Spleen (tissue), 11 donors: ENCODE measurements at regions not wholly inside any gene's neighbourhood (a gene's known extent, or its start where the extent isn't known, plus 50 kb on each side); places are given as distances from the start of the nearest gene placed in this dataset.
"Not testable (repeated sequence)": the region's sequence is repeated elsewhere in the genome, so short reads cannot be mapped to it uniquely, and the experiment has no call there.

ENCODE experiments used
- DNase-seq: peaks from one replicate; pipeline ENCODE4 v3.0.0-alpha.2; 2020
- H3K27ac ChIP-seq, 8 donors: fragments of 200-600 bp; sonication (generic) in 7 of 8; 1 replicate in 4 of 8; 2 replicates in 4 of 8; pipeline versions ENCODE4 v1.5.0 to v1.8.0; 2016 to 2021; ENCODE audit warnings: inconsistent platforms in 4 of 8, mild to moderate bottlenecking in 4 of 8, moderate library complexity in 1 of 8
- H3K27me3 ChIP-seq, 7 donors: fragments of 200-600 bp; sonication (generic) in 6 of 7; replicated peaks in 1 of 7; 1 replicate in 4 of 7; 2 replicates in 3 of 7; pipeline versions ENCODE4 v1.5.0 to v1.8.0; 2016 to 2021; ENCODE audit warnings: inconsistent platforms in 3 of 7, mild to moderate bottlenecking in 1 of 7
- H3K36me3 ChIP-seq, 6 donors: fragments of 200-600 bp; sonication (generic) in 5 of 6; 1 replicate in 4 of 6; 2 replicates in 2 of 6; pipeline versions ENCODE4 v1.5.0 to v1.8.0; 2016 to 2021; ENCODE audit warnings: inconsistent platforms in 2 of 6
- H3K4me1 ChIP-seq, 6 donors: fragments of 200-600 bp; sonication (generic) in 5 of 6; 1 replicate in 3 of 6; 2 replicates in 3 of 6; pipeline versions ENCODE4 v1.5.0 to v1.8.0; 2016 to 2021; ENCODE audit warnings: inconsistent platforms in 3 of 6
- H3K4me3 ChIP-seq, 8 donors: fragments of 200-600 bp; sonication (generic) in 7 of 8; 1 replicate in 4 of 8; 2 replicates in 4 of 8; pipeline versions ENCODE4 v1.5.0 to v1.8.0; 2016 to 2021; ENCODE audit warnings: inconsistent platforms in 4 of 8, mild to moderate bottlenecking in 4 of 8, moderate library complexity in 2 of 8
- H3K9me3 ChIP-seq, 8 donors: fragments of 200-600 bp; sonication (generic) in 7 of 8; 1 replicate in 4 of 8; 2 replicates in 4 of 8; pipeline versions ENCODE4 v1.5.0 to v1.8.0; 2016 to 2021; ENCODE audit warnings: inconsistent platforms in 4 of 8
- POLR2A ChIP-seq, 3 donors: fragments of 450-650 bp; IDR thresholded peaks; one replicate each; pipeline ENCODE4 v1.5.1; 2017; ENCODE audit warnings: antibody characterized with exemption in 3 of 3, mild to moderate bottlenecking in 1 of 3
- POLR2AphosphoS5 ChIP-seq, 3 donors: sonication (generic); formaldehyde crosslinking; IDR thresholded peaks; one replicate each; pipeline ENCODE4 v1.5.1; 2017; ENCODE audit warnings: antibody characterized with exemption in 3 of 3
- WGBS, 5 donors: extraction: QIAGEN DNeasy Blood & Tissue Kit in 3 of 5; methylation state at CpG; one replicate each; pipeline versions ENCODE4 v1.1.5 to v1.1.7; 2013 to 2018; 5-methylcytosine and 5-hydroxymethylcytosine counted together
- intact Hi-C: fragments of 100-400 bp; cut with DNase I; formaldehyde crosslinking; loops from one replicate; pipeline ENCODE4 v1.15.0; 2023; ENCODE audit warnings: low total_unique reads
- TF ChIP-seq, protein P1 (sequence below), 11 experiments: fragments of 200-600 bp in 7 of 11; fragments of 450-650 bp in 4 of 11; sonication (generic) in 4 of 11; IDR thresholded peaks in 8 of 11; conservative IDR thresholded peaks in 3 of 11; 1 replicate in 7 of 11; 2 replicates in 4 of 11; pipeline versions ENCODE4 v1.4.0 to v1.8.0; 2016 to 2021; ENCODE audit warnings: antibody characterized with exemption in 11 of 11, inconsistent platforms in 4 of 11, mild to moderate bottlenecking in 1 of 11
- donor health status: healthy with polysubstance abuse.
- donor health status: DM: no; HTN: no; CAD: no; lungs with moderate emphysema.
- donor health status: DM: no; HTN: no; CAD: no.
- donor health status: Bipolar disorder and iron deficiency.
- donor health status: healthy.
- donor health status: DM: no; HTN: no; CAD: no.
- donor health status: DM: yes; HTN: yes; CAD: no.

DNA sequence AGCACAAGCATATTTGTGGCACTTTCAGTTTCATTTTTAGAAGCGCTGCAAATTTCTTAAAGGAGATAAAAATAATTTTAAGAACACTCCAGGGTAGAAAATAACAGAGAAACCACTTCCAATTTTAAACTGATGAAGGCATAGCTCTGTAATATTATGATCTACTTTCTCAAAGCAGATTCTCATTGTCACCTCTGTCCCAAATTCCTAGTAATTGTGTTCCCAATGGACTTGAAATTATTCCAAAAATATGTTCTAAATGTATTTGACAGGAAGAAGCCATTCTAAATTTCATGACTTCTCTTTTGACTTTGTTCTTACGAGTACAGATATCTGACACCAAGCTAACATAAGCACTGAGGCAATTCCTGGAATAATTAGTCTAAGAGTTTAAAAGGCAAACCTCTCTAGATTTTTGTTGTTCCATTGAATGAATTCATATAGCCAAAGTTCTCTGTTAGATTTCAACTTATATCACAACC is 140.2 kb upstream of the CARMIL1 start:
- H3K27me3 ChIP-seq, result no peaks in the 10 kb centered on the region
- peak overlapping the region; percentile 44 to 70 (median 48) for H3K4me3 ChIP-seq
- peak overlapping the region; percentile 92 to 98 (median 95) for H3K27ac ChIP-seq
- DNase-seq, result no peak
- WGBS, 5 donors, result 0 to 1% (median 0%) methylated on average over 2 of the region's 2 CpGs
- peaks cover 0 to 19% (median 6%) of the 10 kb centered on the region in 6 donors for H3K36me3 ChIP-seq
- peaks cover 0 to 13% (median 4%) of the 10 kb centered on the region in 8 donors for H3K9me3 ChIP-seq
- no peak for TF ChIP-seq POLR2A (IDR thresholded peaks at IDR 0.05)
- TF ChIP-seq, protein P1, sequence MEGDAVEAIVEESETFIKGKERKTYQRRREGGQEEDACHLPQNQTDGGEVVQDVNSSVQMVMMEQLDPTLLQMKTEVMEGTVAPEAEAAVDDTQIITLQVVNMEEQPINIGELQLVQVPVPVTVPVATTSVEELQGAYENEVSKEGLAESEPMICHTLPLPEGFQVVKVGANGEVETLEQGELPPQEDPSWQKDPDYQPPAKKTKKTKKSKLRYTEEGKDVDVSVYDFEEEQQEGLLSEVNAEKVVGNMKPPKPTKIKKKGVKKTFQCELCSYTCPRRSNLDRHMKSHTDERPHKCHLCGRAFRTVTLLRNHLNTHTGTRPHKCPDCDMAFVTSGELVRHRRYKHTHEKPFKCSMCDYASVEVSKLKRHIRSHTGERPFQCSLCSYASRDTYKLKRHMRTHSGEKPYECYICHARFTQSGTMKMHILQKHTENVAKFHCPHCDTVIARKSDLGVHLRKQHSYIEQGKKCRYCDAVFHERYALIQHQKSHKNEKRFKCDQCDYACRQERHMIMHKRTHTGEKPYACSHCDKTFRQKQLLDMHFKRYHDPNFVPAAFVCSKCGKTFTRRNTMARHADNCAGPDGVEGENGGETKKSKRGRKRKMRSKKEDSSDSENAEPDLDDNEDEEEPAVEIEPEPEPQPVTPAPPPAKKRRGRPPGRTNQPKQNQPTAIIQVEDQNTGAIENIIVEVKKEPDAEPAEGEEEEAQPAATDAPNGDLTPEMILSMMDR (IDR thresholded peaks at IDR 0.05 in 8 of 11, conservative IDR thresholded peaks at IDR 0.05 in 3 of 11), result no peak
- TF ChIP-seq POLR2AphosphoS5 (IDR thresholded peaks at IDR 0.05), result no peak
- peaks cover 10 to 51% (median 29%) of the 10 kb centered on the region in 6 donors for H3K4me1 ChIP-seq
- intact Hi-C loops, result no loop called here

DNA sequence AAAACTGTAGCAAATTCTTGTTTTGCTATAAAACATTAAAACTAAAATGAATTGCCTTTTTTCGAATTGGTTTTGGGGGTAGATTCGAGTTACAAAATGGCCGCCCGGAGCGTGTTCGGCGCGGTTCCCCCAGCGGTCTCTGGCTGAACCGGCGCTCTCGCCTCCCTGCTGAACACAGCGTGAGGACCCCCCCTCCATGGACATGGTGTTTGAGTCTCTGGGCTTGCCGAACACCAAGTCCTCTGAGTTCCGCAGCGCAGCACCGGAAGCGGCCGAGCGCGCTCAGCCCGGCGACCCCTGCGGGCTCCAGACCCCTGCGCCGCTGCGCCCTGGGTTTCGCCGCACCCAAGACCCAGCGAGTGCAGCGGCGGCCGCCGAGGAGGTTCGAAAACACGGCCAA is 139.6 kb upstream of the CARMIL1 start:
- DNase-seq, result peak; percentile 84
- H3K9me3 ChIP-seq, H3K27me3 ChIP-seq, intact Hi-C loops: not testable (repeated sequence)
- Histone ChIP-seq H3K4me3 (peak overlapping the region in 1 of 8 donors; percentile 53), H3K27ac (peak overlapping the region in 7 of 8 donors; percentile 92 to 98 (median 96)), H3K36me3 (peaks cover 0 to 17% (median 4%) of the 10 kb centered on the region in 6 donors), H3K4me1 (peaks cover 10 to 45% (median 29%) of the 10 kb centered on the region in 6 donors)
- WGBS, 5 donors, result 77 to 92% (median 89%) methylated on average over 36 of the region's 36 CpGs

DNA sequence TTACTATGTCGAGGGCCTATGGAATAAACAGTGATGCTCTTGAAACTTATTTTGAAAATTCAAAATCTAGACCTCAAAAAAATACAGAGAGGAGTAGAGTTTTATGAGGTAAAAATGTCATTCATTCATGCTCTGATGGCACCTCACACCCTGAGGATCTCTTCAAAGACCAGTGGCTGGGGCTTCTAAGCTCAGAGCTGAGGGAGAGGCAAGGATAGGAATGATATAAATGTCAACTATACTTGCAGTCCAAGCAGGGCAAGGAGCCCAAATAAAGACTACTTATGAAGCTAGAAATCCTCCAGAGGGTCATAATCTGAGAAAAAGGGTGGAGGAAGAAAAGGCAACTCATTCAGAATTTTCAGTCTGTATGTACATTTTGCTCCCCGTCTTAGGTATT is 136.7 kb upstream of the CARMIL1 start:
- Histone ChIP-seq H3K9me3 (no peaks in the 10 kb centered on the region), H3K36me3 (no peaks in the 10 kb centered on the region), H3K27me3 (no peaks in the 10 kb centered on the region), H3K27ac (no peak overlapping the region), H3K4me1 (peaks cover 0 to 29% (median 14%) of the 10 kb centered on the region in 6 donors), H3K4me3 (no peak overlapping the region)
- DNase-seq, result no peak
- intact Hi-C loops, result no loop called here
- WGBS, 5 donors, result 78 to 94% (median 91%) methylated on average over 2 of the region's 2 CpGs
- TF ChIP-seq, protein P1 (IDR thresholded peaks at IDR 0.05 in 8 of 11, conservative IDR thresholded peaks at IDR 0.05 in 3 of 11), result no peak
- TF ChIP-seq POLR2A (IDR thresholded peaks at IDR 0.05), result no peak
- no peak for TF ChIP-seq POLR2AphosphoS5 (IDR thresholded peaks at IDR 0.05)

DNA sequence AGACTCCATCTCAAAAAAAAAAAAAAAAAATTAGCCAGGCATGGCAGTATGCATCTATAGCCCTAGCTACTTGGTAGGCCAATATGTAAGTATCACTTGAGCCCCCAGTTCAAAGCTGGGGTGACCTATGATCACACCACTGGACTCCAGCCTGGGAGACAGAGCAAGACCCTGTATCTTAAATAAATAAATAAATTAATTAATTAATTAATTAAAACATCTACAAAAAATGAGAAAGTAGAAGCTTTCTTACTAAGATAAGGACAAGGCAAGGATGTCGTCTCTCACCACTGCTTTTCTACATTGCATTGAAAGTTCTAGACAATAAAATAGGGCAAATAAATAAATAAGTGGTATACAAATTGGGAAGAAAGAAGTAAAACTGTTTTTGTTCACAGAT is 134.3 kb upstream of the CARMIL1 start:
- no peaks in the 10 kb centered on the region for H3K36me3 ChIP-seq
- H3K27ac ChIP-seq, result no peak overlapping the region
- H3K4me1 ChIP-seq, result peaks cover 0 to 18% (median 7%) of the 10 kb centered on the region in 6 donors
- H3K27me3 ChIP-seq, result no peaks in the 10 kb centered on the region
- 93 to 100% (median 95%) methylated on average over 1 of the region's 1 CpG for WGBS, 5 donors
- TF ChIP-seq, protein P1 (IDR thresholded peaks at IDR 0.05 in 8 of 11, conservative IDR thresholded peaks at IDR 0.05 in 3 of 11), result no peak
- TF ChIP-seq POLR2AphosphoS5 (IDR thresholded peaks at IDR 0.05) (no peak), POLR2A (IDR thresholded peaks at IDR 0.05) (no peak)
- H3K9me3 ChIP-seq, result peaks cover 0 to 12% (median 0%) of the 10 kb centered on the region in 8 donors
- intact Hi-C loops, result no loop called here
- no peak for DNase-seq
- no peak overlapping the region for H3K4me3 ChIP-seq

DNA sequence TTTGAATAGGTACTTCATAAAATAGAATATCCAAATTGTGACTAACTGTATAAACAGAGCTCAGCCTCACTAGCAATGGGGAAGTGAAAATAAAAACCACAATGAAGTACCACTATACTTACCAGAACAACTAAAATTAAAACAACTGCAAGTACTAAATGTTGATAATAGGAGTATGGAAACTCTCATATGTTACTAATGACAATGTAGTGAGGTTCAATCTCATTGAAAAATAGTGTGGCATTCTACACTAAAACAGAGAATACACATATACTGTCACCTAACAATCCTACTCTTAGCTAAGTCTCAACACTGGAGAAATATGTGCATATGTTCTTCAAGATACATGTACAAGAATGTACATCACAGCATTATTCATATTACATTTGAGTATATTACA is 132.0 kb upstream of the CARMIL1 start:
- DNase-seq, result no peak
- Histone ChIP-seq H3K4me1 (peaks cover 0 to 22% (median 7%) of the 10 kb centered on the region in 6 donors), H3K36me3 (no peaks in the 10 kb centered on the region), H3K27ac (peak overlapping the region in 3 of 8 donors; percentile 2 to 52 (median 13)), H3K9me3 (peaks cover 0 to 12% (median 0%) of the 10 kb centered on the region in 8 donors), H3K4me3 (no peak overlapping the region), H3K27me3 (no peaks in the 10 kb centered on the region)
- intact Hi-C loops, result no loop called here
- no peak for TF ChIP-seq POLR2A (IDR thresholded peaks at IDR 0.05)
- no peak for TF ChIP-seq POLR2AphosphoS5 (IDR thresholded peaks at IDR 0.05)
- TF ChIP-seq, protein P1 (IDR thresholded peaks at IDR 0.05 in 8 of 11, conservative IDR thresholded peaks at IDR 0.05 in 3 of 11), result no peak
